K562 (cell line): ENCODE measurements at regions not wholly inside any gene's neighbourhood (a gene's known extent, or its start where the extent isn't known, plus 50 kb on each side); places are given as distances from the start of the nearest gene placed in this dataset.

Experiments
- MYBL2 ChIP-seq, 2 experiments: fragments of 450-650 bp in 1 of 2; sonication (generic) in 1 of 2; formaldehyde crosslinking in 1 of 2; IDR thresholded peaks; 2 replicates each; pipeline versions ENCODE4 v1.6.1 to v1.8.1; 2017 to 2022; ENCODE audit warnings: borderline replicate concordance in 1 of 2, inconsistent platforms in 1 of 2, low read depth in 1 of 2, mild to moderate bottlenecking in 1 of 2, missing genetic modification reagents in 1 of 2, moderate library complexity in 1 of 2
- PYGO2 ChIP-seq: fragments of 450-650 bp; IDR thresholded peaks from 2 replicates; pipeline ENCODE4 v1.6.1; 2016; ENCODE audit warnings: mild to moderate bottlenecking, missing genetic modification characterization, moderate library complexity, missing compliant biosample characterization
- RBM39 ChIP-seq: fragments of 200-400 bp; formaldehyde crosslinking; optimal IDR thresholded peaks from 2 replicates; pipeline ENCODE3; 2018; ENCODE audit warnings: low read depth, low read length
- YY1 ChIP-seq, 3 experiments: IDR thresholded peaks; 2 replicates each; pipeline ENCODE4 v1.6.1; 2011; ENCODE audit warnings: low read length in 2 of 3, mild to moderate bottlenecking in 2 of 3, moderate library complexity in 2 of 3, borderline replicate concordance in 1 of 3, control low read depth in 1 of 3, low read depth in 1 of 3; ENCODE audit not compliant: insufficient read depth in 3 of 3, insufficient replicate concordance in 2 of 3, control insufficient read depth in 1 of 3, insufficient read length in 1 of 3; ENCODE audit errors: extremely low read depth in 1 of 3
- ZBTB7A ChIP-seq: IDR thresholded peaks from 2 replicates; pipeline ENCODE4 v1.6.1; 2011; ENCODE audit warnings: low read depth, mild to moderate bottlenecking, low read length, moderate library complexity, borderline replicate concordance; ENCODE audit not compliant: control insufficient read depth
- ZNF217 ChIP-seq: sonication (generic); formaldehyde crosslinking; IDR thresholded peaks from 2 replicates; pipeline ENCODE4 v1.8.0; 2022; ENCODE audit warnings: mild to moderate bottlenecking, missing genetic modification reagents
- TF ChIP-seq, protein P1 (sequence below): sonication (generic); formaldehyde crosslinking; IDR thresholded peaks from 2 replicates; pipeline ENCODE4 v1.8.0; 2023; ENCODE audit warnings: mild to moderate bottlenecking, missing genetic modification reagents
- TF ChIP-seq, protein P2 (sequence below): fragments of 450-650 bp; formaldehyde crosslinking; IDR thresholded peaks from 2 replicates; pipeline ENCODE4 v1.4.0; 2020; ENCODE audit warnings: mild to moderate bottlenecking, mixed read lengths

GRCh38 chr13:64333888-64334287 is 2896.2 kb downstream of the PCDH9 start (continued):
- TF ChIP-seq, protein P1, sequence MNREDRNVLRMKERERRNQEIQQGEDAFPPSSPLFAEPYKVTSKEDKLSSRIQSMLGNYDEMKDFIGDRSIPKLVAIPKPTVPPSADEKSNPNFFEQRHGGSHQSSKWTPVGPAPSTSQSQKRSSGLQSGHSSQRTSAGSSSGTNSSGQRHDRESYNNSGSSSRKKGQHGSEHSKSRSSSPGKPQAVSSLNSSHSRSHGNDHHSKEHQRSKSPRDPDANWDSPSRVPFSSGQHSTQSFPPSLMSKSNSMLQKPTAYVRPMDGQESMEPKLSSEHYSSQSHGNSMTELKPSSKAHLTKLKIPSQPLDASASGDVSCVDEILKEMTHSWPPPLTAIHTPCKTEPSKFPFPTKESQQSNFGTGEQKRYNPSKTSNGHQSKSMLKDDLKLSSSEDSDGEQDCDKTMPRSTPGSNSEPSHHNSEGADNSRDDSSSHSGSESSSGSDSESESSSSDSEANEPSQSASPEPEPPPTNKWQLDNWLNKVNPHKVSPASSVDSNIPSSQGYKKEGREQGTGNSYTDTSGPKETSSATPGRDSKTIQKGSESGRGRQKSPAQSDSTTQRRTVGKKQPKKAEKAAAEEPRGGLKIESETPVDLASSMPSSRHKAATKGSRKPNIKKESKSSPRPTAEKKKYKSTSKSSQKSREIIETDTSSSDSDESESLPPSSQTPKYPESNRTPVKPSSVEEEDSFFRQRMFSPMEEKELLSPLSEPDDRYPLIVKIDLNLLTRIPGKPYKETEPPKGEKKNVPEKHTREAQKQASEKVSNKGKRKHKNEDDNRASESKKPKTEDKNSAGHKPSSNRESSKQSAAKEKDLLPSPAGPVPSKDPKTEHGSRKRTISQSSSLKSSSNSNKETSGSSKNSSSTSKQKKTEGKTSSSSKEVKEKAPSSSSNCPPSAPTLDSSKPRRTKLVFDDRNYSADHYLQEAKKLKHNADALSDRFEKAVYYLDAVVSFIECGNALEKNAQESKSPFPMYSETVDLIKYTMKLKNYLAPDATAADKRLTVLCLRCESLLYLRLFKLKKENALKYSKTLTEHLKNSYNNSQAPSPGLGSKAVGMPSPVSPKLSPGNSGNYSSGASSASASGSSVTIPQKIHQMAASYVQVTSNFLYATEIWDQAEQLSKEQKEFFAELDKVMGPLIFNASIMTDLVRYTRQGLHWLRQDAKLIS (CRISPR knock-in tag): no peak
- TF ChIP-seq RBM39: no peak
- TF ChIP-seq ZNF217 (CRISPR knock-in tag): no peak
- TF ChIP-seq ZBTB7A: no peak
- TF ChIP-seq YY1 (IDR thresholded peaks at IDR 0.05; ENCODE audit: borderline replicate concordance in 1 of 3, control insufficient read depth in 1 of 3, extremely low read depth in 1 of 3, insufficient read depth in 3 of 3, insufficient read length in 1 of 3, insufficient replicate concordance in 2 of 3, low read depth in 1 of 3, low read length in 2 of 3): no peak
- TF ChIP-seq, protein P2, sequence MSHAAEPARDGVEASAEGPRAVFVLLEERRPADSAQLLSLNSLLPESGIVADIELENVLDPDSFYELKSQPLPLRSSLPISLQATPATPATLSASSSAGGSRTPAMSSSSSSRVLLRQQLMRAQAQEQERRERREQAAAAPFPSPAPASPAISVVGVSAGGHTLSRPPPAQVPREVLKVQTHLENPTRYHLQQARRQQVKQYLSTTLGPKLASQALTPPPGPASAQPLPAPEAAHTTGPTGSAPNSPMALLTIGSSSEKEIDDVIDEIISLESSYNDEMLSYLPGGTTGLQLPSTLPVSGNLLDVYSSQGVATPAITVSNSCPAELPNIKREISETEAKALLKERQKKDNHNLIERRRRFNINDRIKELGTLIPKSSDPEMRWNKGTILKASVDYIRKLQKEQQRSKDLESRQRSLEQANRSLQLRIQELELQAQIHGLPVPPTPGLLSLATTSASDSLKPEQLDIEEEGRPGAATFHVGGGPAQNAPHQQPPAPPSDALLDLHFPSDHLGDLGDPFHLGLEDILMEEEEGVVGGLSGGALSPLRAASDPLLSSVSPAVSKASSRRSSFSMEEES: no peak
- TF ChIP-seq PYGO2 (tag): no peak
- TF ChIP-seq MYBL2 (IDR thresholded peaks at IDR 0.05; ENCODE audit: low read depth): no peak
- TF ChIP-seq MYBL2 (CRISPR knock-in tag; IDR thresholded peaks at IDR 0.05; ENCODE audit: borderline replicate concordance): no peak
- TF ChIP-seq, all 486 proteins: peak for 0
